ENCODE measurements at regions not wholly inside any gene's neighbourhood (a gene's known extent, or its start where the extent isn't known, plus 50 kb on each side); places are given as distances from the start of the nearest gene placed in this dataset.

DNA sequence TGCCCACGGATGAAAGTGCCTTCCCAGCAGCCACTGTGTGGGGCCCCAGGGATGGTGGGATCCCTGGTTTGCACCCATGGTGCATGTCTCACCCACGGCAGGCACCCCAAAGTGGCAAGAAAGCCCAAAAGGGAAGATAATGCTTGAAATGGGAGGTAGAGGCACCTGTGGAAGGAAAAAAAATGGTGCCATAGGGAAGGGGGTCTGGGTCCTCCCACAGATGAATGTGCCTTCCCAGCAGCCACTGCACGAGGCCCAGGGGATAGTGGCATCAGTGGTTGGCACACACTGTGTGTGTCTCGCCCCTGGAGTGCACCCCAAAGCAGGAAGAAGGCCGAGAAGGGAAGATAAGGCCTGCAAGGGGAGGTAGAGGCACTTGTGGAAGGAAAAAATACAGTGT lies 264.2 kb downstream of the ALG10 start:
- ATAC-seq, result no peak
- intact Hi-C loops (cut with DNase I), result no loop called here

DNA sequence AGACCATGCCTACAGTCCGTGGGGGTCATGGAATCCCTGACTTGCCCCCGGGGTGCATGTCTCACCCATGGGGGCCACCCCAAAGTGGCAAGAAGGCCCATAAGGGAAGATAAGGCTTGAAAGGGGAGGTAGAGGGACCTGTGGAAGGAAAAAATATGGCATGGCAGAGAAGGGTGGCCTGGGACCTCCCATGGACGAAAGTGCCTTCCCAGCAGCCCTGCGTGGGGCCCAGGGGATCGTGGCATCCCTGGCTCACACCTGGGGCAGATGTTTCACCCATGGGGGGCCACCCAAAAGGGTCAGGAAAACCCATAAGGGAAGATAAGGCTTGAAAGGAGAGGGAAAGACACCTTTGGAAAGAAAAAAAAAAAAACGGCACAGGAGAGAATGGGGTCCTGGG lies 264.6 kb downstream of the ALG10 start:
- WGBS, 2 donors, result 65 to 69% methylated on average over 6 of the region's 6 CpGs
- no peak for TF ChIP-seq POLR2A (IDR thresholded peaks at IDR 0.05)
- TF ChIP-seq, protein P1, sequence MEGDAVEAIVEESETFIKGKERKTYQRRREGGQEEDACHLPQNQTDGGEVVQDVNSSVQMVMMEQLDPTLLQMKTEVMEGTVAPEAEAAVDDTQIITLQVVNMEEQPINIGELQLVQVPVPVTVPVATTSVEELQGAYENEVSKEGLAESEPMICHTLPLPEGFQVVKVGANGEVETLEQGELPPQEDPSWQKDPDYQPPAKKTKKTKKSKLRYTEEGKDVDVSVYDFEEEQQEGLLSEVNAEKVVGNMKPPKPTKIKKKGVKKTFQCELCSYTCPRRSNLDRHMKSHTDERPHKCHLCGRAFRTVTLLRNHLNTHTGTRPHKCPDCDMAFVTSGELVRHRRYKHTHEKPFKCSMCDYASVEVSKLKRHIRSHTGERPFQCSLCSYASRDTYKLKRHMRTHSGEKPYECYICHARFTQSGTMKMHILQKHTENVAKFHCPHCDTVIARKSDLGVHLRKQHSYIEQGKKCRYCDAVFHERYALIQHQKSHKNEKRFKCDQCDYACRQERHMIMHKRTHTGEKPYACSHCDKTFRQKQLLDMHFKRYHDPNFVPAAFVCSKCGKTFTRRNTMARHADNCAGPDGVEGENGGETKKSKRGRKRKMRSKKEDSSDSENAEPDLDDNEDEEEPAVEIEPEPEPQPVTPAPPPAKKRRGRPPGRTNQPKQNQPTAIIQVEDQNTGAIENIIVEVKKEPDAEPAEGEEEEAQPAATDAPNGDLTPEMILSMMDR (IDR thresholded peaks at IDR 0.05), result no peak
- no peak for DNase-seq
- Histone ChIP-seq H3K9me3 (peaks cover 0 to 23% (median 0%) of the 10 kb centered on the region in 3 donors), H3K4me3 (no peak overlapping the region), H3K36me3 (replicated peaks in 1 of 2; ENCODE audit: insufficient read depth in 1 of 2, low read depth in 2 of 2) (no peaks in the 10 kb centered on the region), H3K27me3 (no peaks in the 10 kb centered on the region), H3K4me1 (no peaks in the 10 kb centered on the region), H3K27ac (no peak overlapping the region)
- intact Hi-C loops (cut with DNase I), result no loop called here
- no peak for ATAC-seq

More for the DNA sequence above, 264.2 kb downstream of the ALG10 start:
- Histone ChIP-seq H3K4me1 (no peaks in the 10 kb centered on the region), H3K36me3 (replicated peaks in 1 of 2; ENCODE audit: insufficient read depth in 1 of 2, low read depth in 2 of 2) (no peaks in the 10 kb centered on the region), H3K9me3 (peaks cover 0 to 20% (median 0%) of the 10 kb centered on the region in 3 donors), H3K4me3 (no peak overlapping the region), H3K27me3 (no peaks in the 10 kb centered on the region), H3K27ac (no peak overlapping the region)
- TF ChIP-seq POLR2A (IDR thresholded peaks at IDR 0.05), result no peak
- TF ChIP-seq, protein P1 (IDR thresholded peaks at IDR 0.05), result no peak
- WGBS, 2 donors, result 39 to 44% methylated on average over 5 of the region's 5 CpGs
- no peak for DNase-seq

DNA sequence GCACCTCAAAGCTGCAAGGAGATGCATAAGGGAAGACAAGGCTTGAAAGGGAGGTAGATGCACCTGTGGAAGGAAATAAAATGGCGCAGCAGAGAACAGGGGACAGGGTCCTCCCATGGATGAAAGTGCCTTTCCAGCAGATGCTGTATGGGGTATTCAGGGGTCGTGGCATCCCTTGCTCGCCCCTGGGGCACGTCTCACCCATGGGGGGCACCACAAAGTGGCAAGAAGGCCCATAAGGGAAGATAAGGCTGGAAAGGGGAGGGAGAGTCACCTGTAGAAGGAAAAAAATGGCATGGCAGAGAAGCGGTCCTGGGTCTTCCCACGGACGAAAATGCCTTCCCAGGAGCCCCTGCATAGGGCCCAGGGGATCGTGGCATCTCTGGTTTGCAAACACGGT lies 265.1 kb downstream of the ALG10 start:
- TF ChIP-seq POLR2A (IDR thresholded peaks at IDR 0.05), result no peak
- TF ChIP-seq, protein P1 (IDR thresholded peaks at IDR 0.05), result no peak
- Histone ChIP-seq H3K36me3 (replicated peaks in 1 of 2; ENCODE audit: insufficient read depth in 1 of 2, low read depth in 2 of 2) (no peaks in the 10 kb centered on the region), H3K9me3 (peaks cover 0 to 28% (median 0%) of the 10 kb centered on the region in 3 donors), H3K27me3 (no peaks in the 10 kb centered on the region), H3K27ac (no peak overlapping the region), H3K4me3 (no peak overlapping the region), H3K4me1 (no peaks in the 10 kb centered on the region)
- ATAC-seq (no peak), DNase-seq (no peak)
- intact Hi-C loops (cut with DNase I), result no loop called here
- WGBS, 2 donors, result 36 to 39% methylated on average over 9 of the region's 9 CpGs

DNA sequence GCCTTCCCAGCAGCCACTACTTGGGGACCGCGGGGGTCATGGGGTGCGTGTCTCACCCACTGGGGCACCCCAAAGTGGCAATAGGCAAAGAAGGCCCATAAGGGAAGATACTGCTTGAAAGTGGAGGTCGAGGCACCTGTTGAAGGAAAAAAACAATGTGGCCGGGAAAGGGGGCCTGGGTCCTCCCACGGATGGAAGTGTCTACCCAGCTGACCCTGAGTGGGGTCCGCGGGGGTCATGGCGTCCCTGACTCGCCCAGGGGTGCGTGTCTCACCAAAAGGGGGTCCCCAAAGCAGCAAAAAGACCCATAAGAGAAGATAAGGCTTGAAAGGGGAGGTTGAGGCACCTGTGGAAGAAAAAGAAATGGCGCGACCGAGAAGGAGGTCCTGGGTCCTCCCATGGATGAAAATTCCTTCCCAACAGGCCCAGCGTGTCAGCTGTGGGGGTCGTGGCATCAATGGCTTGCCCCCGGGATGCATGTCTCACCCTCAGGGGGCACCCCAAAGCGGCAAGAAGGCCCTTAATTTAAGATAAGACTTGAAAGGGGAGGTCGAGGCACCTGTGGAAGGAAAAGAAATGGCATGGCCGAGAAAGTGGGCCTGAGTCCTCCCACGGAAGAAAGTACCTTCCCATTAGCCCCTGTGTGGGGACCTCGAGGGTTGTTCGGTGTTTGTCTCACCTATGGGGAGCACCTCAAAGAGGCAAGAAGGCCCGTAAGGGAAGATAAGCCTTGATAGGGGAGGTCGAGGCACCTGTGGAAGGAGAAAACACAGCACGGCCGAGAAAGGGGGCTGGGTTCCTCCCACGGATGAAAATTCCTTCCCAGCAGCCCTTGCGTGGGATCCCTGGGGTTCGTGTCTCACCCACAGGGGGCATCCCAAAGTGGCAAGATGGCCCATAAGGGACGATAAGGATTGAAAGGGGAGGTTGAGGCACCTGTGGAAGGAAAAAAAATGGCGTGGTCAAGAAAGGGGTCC lies 266.0 kb downstream of the ALG10 start:
- H3K4me1 ChIP-seq, result no peaks in the 10 kb centered on the region
- H3K4me3 ChIP-seq, result no peak overlapping the region
- H3K27ac ChIP-seq, result no peak overlapping the region
- peaks cover 0 to 29% (median 0%) of the 10 kb centered on the region in 3 donors for H3K9me3 ChIP-seq
- no peaks in the 10 kb centered on the region for H3K27me3 ChIP-seq
- TF ChIP-seq POLR2A (IDR thresholded peaks at IDR 0.05), result no peak
- TF ChIP-seq, protein P1 (IDR thresholded peaks at IDR 0.05), result no peak
- 58 to 68% methylated on average over 32 of the region's 32 CpGs for WGBS, 2 donors
- H3K36me3 ChIP-seq (replicated peaks in 1 of 2; ENCODE audit: insufficient read depth in 1 of 2, low read depth in 2 of 2), result no peaks in the 10 kb centered on the region
- ATAC-seq, result no peak
- intact Hi-C loops (cut with DNase I), result no loop called here
- DNase-seq, result no peak

Data from body of pancreas (tissue), 4 donors.